SK-N-SH treated with all-trans-retinoic acid at 6 μM for 48 hours (cell line): ENCODE measurements at regions not wholly inside any gene's neighbourhood (a gene's known extent, or its start where the extent isn't known, plus 50 kb on each side); places are given as distances from the start of the nearest gene placed in this dataset.

ENCODE experiments used
- ATAC-seq: fragments of 200-7000 bp; cut with Tn5 transposase; 3 replicates; pipeline ENCODE4 v1.9.1; 2020; ENCODE audit warnings: mild to moderate bottlenecking, moderate library complexity
- ARNTL ChIP-seq: fragments of 450-650 bp; formaldehyde crosslinking; IDR thresholded peaks from 2 replicates; pipeline ENCODE4 v1.5.0; 2020; ENCODE audit warnings: low read depth, mild to moderate bottlenecking, moderate library complexity, borderline replicate concordance
- BACH2 ChIP-seq: fragments of 250-450 bp; sonication (Bioruptor Pico); IDR thresholded peaks from 2 replicates; pipeline ENCODE4 v1.9.0; 2021; ENCODE audit warnings: mild to moderate bottlenecking, borderline replicate concordance
- CSDC2 ChIP-seq: fragments of 250-450 bp; sonication (Bioruptor Pico); IDR thresholded peaks from 2 replicates; pipeline ENCODE4 v1.5.0; 2020; ENCODE audit warnings: mild to moderate bottlenecking, moderate library complexity
- ESRRG ChIP-seq: fragments of 250-450 bp; sonication (Bioruptor Pico); IDR thresholded peaks from 2 replicates; pipeline ENCODE4 v1.6.1; 2021; ENCODE audit warnings: mild to moderate bottlenecking
- GLIS3 ChIP-seq: fragments of 250-450 bp; sonication (Bioruptor Pico); IDR thresholded peaks from 2 replicates; pipeline ENCODE4 v1.5.0; 2020; ENCODE audit warnings: mild to moderate bottlenecking, moderate library complexity
- ISL1 ChIP-seq: fragments of 250-450 bp; sonication (Bioruptor Pico); IDR thresholded peaks from 2 replicates; pipeline ENCODE4 v2.1.2; 2022; ENCODE audit warnings: mild to moderate bottlenecking, moderate library complexity
- OSR1 ChIP-seq: fragments of 250-450 bp; sonication (Bioruptor Pico); IDR thresholded peaks from 2 replicates; pipeline ENCODE4 v1.8.0; 2022; ENCODE audit warnings: moderate library complexity, mild to moderate bottlenecking, inconsistent platforms
- PPARA ChIP-seq: fragments of 250-450 bp; sonication (Bioruptor Pico); IDR thresholded peaks from 2 replicates; pipeline ENCODE4 v1.5.0; 2020; ENCODE audit warnings: mild to moderate bottlenecking, borderline replicate concordance
- RARB ChIP-seq: fragments of 250-450 bp; sonication (Bioruptor Pico); IDR thresholded peaks from 2 replicates; pipeline ENCODE4 v1.8.0; 2021; ENCODE audit warnings: mild to moderate bottlenecking, moderate library complexity
- TCF4 ChIP-seq: fragments of 250-450 bp; sonication (Bioruptor Pico); IDR thresholded peaks from 2 replicates; pipeline ENCODE4 v1.8.0; 2021; ENCODE audit warnings: mild to moderate bottlenecking, moderate library complexity, borderline replicate concordance
- TOX ChIP-seq: fragments of 250-450 bp; sonication (Bioruptor Pico); IDR thresholded peaks from 2 replicates; pipeline ENCODE4 v1.8.0; 2021; ENCODE audit warnings: mild to moderate bottlenecking, moderate library complexity, borderline replicate concordance
- ZC3H10 ChIP-seq: fragments of 250-450 bp; sonication (Bioruptor Pico); IDR thresholded peaks from 2 replicates; pipeline ENCODE4 v1.5.1; 2021; ENCODE audit warnings: mild to moderate bottlenecking, moderate library complexity
- ZFP30 ChIP-seq: fragments of 450-650 bp; formaldehyde crosslinking; IDR thresholded peaks from 2 replicates; pipeline ENCODE4 v1.5.0; 2022; ENCODE audit warnings: mild to moderate bottlenecking, moderate library complexity
- ZNF565 ChIP-seq: fragments of 450-650 bp; formaldehyde crosslinking; conservative IDR thresholded peaks from 2 replicates; pipeline ENCODE4 v1.5.0; 2020; ENCODE audit warnings: low read depth, mild to moderate bottlenecking, moderate library complexity
- ZNF8 ChIP-seq: fragments of 450-650 bp; formaldehyde crosslinking; IDR thresholded peaks from 2 replicates; pipeline ENCODE4 v1.5.0; 2020; ENCODE audit warnings: mild to moderate bottlenecking, moderate library complexity
- TF ChIP-seq, protein P1 (sequence below): fragments of 250-450 bp; sonication (Bioruptor Pico); IDR thresholded peaks from 2 replicates; pipeline ENCODE4 v1.8.0; 2020; ENCODE audit warnings: mild to moderate bottlenecking, moderate library complexity, borderline replicate concordance
- TF ChIP-seq, protein P2 (sequence below): fragments of 250-450 bp; sonication (Bioruptor Pico); IDR thresholded peaks from 2 replicates; pipeline ENCODE4 v1.5.0; 2020; ENCODE audit warnings: mild to moderate bottlenecking, moderate library complexity
- TF ChIP-seq, protein P3 (sequence below): fragments of 250-450 bp; sonication (Bioruptor Pico); IDR thresholded peaks from 2 replicates; pipeline ENCODE4 v1.8.0; 2021; ENCODE audit warnings: low read depth, mild to moderate bottlenecking, moderate library complexity, borderline replicate concordance
- TF ChIP-seq, protein P4 (sequence below): fragments of 250-450 bp; sonication (Bioruptor Pico); IDR thresholded peaks from 2 replicates; pipeline ENCODE4 v1.5.1; 2021; ENCODE audit warnings: mild to moderate bottlenecking, moderate library complexity

DNA sequence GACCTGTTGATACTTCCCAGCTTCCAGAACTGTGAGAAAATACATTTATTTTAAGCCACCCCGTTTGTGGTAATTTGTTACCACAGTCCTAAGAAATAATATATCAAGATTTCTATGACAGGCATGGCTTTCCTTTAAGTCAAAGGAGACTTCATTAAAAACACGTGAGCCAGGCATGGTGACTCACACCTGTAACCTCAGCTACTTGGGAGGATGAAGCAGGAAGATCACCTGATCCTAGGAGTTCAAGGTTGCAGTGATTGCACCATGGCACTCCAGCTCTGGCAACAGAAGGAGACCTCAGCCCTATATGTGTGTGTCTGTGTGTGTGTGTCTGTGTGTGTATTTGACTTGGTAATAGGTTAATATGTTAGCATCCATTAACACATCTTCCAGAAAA lies 69.8 kb upstream of the SCN7A start:
- no peak for ATAC-seq
- TF ChIP-seq, protein P1, sequence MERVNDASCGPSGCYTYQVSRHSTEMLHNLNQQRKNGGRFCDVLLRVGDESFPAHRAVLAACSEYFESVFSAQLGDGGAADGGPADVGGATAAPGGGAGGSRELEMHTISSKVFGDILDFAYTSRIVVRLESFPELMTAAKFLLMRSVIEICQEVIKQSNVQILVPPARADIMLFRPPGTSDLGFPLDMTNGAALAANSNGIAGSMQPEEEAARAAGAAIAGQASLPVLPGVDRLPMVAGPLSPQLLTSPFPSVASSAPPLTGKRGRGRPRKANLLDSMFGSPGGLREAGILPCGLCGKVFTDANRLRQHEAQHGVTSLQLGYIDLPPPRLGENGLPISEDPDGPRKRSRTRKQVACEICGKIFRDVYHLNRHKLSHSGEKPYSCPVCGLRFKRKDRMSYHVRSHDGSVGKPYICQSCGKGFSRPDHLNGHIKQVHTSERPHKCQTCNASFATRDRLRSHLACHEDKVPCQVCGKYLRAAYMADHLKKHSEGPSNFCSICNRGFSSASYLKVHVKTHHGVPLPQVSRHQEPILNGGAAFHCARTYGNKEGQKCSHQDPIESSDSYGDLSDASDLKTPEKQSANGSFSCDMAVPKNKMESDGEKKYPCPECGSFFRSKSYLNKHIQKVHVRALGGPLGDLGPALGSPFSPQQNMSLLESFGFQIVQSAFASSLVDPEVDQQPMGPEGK: no peak
- TF ChIP-seq RARB (CRISPR knock-in tag): no peak

DNA sequence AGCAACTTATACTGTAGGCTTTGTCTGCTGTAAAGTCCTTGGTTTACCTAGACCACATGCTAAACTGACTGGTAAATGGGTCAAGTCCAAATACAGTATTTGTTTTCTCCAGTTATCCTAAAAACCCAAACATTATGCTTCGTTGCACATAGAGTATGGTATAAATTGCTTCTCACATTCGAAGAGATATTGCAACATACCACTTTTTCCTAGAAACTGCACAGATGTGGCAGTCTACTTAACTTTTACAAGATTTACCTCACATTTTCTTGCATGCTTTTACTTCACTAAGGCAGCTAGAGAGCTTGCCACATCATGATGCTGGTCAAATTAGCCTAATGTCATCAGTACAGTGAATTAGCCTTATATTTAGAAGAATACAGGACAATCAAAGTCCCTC lies 66.0 kb upstream of the SCN7A start:
- ATAC-seq: no peak
- TF ChIP-seq GLIS3 (CRISPR knock-in tag) (no peak), ZFP30 (CRISPR knock-in tag) (no peak), ISL1 (CRISPR knock-in tag) (no peak), ZNF565 (no peak), ZC3H10 (CRISPR knock-in tag) (no peak), TCF4 (CRISPR knock-in tag) (no peak), ARNTL (CRISPR knock-in tag) (no peak), ZNF8 (CRISPR knock-in tag) (no peak), CSDC2 (CRISPR knock-in tag) (no peak), BACH2 (CRISPR knock-in tag) (no peak), TOX (CRISPR knock-in tag) (no peak), ESRRG (no peak)
- TF ChIP-seq, protein P2, sequence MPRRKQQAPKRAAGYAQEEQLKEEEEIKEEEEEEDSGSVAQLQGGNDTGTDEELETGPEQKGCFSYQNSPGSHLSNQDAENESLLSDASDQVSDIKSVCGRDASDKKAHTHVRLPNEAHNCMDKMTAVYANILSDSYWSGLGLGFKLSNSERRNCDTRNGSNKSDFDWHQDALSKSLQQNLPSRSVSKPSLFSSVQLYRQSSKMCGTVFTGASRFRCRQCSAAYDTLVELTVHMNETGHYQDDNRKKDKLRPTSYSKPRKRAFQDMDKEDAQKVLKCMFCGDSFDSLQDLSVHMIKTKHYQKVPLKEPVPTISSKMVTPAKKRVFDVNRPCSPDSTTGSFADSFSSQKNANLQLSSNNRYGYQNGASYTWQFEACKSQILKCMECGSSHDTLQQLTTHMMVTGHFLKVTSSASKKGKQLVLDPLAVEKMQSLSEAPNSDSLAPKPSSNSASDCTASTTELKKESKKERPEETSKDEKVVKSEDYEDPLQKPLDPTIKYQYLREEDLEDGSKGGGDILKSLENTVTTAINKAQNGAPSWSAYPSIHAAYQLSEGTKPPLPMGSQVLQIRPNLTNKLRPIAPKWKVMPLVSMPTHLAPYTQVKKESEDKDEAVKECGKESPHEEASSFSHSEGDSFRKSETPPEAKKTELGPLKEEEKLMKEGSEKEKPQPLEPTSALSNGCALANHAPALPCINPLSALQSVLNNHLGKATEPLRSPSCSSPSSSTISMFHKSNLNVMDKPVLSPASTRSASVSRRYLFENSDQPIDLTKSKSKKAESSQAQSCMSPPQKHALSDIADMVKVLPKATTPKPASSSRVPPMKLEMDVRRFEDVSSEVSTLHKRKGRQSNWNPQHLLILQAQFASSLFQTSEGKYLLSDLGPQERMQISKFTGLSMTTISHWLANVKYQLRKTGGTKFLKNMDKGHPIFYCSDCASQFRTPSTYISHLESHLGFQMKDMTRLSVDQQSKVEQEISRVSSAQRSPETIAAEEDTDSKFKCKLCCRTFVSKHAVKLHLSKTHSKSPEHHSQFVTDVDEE (CRISPR knock-in tag): no peak

DNA sequence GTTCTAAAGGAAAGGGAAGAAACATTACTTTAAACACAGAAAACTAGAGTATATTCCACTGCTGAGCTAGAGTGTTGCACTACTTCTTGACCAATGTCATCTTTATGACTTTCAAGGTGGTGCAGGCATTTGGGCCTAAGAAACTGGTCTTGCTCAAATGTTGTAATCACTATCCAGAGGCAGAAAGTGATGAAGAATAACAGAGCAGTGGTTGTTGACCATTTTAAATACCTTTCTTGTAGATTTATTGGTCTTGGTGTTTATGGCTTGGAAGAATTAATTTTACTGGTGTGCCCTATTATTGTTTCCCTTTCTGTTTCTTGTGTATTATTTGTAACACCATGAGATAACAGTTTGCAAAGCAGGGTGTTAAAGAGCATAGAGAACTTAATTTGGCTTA lies 56.9 kb upstream of the SCN7A start:
- no peak for ATAC-seq
- TF ChIP-seq, protein P3, sequence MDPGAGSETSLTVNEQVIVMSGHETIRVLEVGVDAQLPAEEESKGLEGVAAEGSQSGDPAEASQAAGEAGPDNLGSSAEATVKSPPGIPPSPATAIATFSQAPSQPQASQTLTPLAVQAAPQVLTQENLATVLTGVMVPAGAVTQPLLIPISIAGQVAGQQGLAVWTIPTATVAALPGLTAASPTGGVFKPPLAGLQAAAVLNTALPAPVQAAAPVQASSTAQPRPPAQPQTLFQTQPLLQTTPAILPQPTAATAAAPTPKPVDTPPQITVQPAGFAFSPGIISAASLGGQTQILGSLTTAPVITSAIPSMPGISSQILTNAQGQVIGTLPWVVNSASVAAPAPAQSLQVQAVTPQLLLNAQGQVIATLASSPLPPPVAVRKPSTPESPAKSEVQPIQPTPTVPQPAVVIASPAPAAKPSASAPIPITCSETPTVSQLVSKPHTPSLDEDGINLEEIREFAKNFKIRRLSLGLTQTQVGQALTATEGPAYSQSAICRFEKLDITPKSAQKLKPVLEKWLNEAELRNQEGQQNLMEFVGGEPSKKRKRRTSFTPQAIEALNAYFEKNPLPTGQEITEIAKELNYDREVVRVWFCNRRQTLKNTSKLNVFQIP: no peak
- TF ChIP-seq TOX (CRISPR knock-in tag) (no peak), ESRRG (no peak), PPARA (no peak), ZC3H10 (CRISPR knock-in tag) (no peak), CSDC2 (CRISPR knock-in tag) (no peak), BACH2 (CRISPR knock-in tag) (no peak), OSR1 (CRISPR knock-in tag) (no peak), ISL1 (CRISPR knock-in tag) (no peak)
- TF ChIP-seq, protein P1: no peak
- TF ChIP-seq, protein P2 (CRISPR knock-in tag): no peak
- TF ChIP-seq, protein P4, sequence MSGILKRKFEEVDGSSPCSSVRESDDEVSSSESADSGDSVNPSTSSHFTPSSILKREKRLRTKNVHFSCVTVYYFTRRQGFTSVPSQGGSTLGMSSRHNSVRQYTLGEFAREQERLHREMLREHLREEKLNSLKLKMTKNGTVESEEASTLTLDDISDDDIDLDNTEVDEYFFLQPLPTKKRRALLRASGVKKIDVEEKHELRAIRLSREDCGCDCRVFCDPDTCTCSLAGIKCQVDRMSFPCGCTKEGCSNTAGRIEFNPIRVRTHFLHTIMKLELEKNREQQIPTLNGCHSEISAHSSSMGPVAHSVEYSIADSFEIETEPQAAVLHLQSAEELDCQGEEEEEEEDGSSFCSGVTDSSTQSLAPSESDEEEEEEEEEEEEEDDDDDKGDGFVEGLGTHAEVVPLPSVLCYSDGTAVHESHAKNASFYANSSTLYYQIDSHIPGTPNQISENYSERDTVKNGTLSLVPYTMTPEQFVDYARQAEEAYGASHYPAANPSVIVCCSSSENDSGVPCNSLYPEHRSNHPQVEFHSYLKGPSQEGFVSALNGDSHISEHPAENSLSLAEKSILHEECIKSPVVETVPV (CRISPR knock-in tag): no peak
